Lower leg skin (tissue), 3 donors: ENCODE measurements at regions not wholly inside any gene's neighbourhood (a gene's known extent, or its start where the extent isn't known, plus 50 kb on each side); places are given as distances from the start of the nearest gene placed in this dataset.

Experiments used
- POLR2A ChIP-seq, 2 donors: fragments of 450-650 bp; IDR thresholded peaks; one replicate each; pipeline ENCODE4 v1.6.1; 2016 to 2017; ENCODE audit warnings: antibody characterized with exemption in 2 of 2, mild to moderate bottlenecking in 1 of 2, moderate library complexity in 1 of 2
- TF ChIP-seq, protein P1 (sequence below), 3 donors: fragments of 450-650 bp; IDR thresholded peaks; one replicate each; pipeline ENCODE4 v1.5.1; 2016; ENCODE audit warnings: antibody characterized with exemption in 3 of 3, mild to moderate bottlenecking in 3 of 3, moderate library complexity in 2 of 3

DNA sequence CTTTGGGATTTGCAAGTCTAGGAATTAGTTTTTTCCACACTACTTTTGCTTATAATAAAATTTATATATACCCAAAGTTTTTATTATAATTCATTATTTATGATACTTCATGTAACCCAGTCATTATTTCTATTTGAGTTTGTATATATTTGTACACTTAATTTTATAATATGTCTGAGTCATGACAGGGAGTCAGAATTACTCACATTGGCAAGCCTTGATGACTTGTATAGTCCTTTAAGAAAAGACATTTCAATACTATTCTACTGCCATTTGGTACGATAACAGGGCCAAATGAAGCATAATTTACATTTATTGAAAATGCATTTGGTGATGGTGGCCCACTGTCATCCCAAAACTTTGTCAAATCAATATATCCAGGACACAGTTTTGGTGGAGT, 95.9 kb upstream of the UNC13C start:
- TF ChIP-seq, protein P1, sequence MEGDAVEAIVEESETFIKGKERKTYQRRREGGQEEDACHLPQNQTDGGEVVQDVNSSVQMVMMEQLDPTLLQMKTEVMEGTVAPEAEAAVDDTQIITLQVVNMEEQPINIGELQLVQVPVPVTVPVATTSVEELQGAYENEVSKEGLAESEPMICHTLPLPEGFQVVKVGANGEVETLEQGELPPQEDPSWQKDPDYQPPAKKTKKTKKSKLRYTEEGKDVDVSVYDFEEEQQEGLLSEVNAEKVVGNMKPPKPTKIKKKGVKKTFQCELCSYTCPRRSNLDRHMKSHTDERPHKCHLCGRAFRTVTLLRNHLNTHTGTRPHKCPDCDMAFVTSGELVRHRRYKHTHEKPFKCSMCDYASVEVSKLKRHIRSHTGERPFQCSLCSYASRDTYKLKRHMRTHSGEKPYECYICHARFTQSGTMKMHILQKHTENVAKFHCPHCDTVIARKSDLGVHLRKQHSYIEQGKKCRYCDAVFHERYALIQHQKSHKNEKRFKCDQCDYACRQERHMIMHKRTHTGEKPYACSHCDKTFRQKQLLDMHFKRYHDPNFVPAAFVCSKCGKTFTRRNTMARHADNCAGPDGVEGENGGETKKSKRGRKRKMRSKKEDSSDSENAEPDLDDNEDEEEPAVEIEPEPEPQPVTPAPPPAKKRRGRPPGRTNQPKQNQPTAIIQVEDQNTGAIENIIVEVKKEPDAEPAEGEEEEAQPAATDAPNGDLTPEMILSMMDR (IDR thresholded peaks at IDR 0.05): no peak
- no peak for TF ChIP-seq POLR2A (IDR thresholded peaks at IDR 0.05)
